ENCODE measurements at regions not wholly inside any gene's neighbourhood (a gene's known extent, or its start where the extent isn't known, plus 50 kb on each side); places are given as distances from the start of the nearest gene placed in this dataset.
"Not testable (repeated sequence)": the region's sequence is repeated elsewhere in the genome, so short reads cannot be mapped to it uniquely, and the experiment has no call there.

DNA sequence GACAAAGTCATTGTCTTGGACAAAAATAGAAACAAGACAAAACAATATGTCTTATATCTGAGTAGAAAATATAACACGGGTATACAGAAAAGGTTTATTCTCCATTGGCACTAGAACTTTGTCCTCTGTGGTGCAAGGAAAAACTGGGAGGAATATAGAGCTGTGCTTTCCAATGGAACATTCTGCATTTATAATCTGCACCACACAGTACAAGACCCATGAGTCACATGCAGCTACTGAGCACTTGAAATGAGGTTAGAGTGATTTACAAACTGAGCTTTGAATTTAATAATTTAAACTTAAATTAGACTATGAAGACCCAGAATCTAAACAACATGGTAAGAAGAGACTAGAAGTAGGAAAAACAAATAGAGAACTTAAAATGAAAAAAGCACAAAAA, 86.1 kb downstream of the RAP2A start:
- DNase-seq = no peak

DNA sequence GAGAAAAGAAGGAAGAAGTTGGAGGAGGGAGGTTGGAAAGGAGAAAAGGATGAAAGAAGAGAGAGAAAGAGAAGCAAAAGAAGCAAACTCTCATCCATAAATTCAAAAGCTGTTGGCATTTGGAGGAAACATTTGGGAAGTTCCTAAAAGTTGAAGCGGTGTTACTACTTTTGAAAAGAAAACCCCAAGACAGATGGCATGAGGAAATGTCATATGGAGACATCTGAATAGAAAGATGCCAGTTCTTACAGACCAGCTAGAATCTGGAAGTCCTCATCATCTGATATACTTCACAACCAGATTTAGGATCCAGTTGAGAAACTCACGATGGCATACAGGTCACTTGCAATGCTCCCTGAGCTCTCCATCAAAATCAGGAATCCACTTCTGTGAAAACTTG, 86.9 kb downstream of the RAP2A start:
- no peak for DNase-seq

DNA sequence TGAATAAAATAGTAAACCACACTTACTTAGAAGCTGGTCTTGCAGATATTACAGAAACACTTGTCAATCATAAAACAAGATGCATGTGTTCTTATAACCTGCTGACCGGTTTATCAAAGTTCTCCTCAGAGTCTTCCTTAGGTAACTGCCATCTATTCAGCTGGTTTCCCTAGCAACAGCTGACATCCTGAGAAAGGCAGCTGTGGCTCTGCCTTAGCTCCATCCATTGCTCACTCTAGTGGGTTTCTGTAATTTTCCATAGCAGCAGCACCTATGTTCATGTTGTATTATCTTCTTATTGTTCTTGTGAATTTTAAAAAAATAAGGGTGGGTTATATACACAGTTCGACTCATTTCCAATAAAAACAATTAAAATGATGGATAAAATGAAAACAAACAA, 87.8 kb downstream of the RAP2A start:
- DNase-seq = no peak

DNA sequence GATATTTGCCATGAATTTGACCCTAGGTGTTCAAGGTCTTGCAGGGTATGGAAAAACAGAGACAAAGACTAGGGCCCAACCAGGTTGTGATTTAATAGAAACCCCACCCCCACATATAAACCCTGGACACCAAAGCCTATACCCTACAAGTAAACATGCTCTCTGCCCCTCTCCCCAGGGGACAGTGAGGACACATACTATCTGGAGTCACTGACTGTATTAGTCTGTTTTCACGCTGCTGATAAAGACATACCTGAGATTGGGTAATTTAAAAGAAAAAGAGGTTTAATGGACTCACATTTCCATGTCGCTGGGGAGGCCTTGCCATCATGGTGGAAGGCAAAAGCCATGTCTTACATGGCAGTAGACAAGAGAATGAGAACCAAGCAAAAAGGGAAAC, 88.3 kb downstream of the RAP2A start:
- no peak for DNase-seq

DNA sequence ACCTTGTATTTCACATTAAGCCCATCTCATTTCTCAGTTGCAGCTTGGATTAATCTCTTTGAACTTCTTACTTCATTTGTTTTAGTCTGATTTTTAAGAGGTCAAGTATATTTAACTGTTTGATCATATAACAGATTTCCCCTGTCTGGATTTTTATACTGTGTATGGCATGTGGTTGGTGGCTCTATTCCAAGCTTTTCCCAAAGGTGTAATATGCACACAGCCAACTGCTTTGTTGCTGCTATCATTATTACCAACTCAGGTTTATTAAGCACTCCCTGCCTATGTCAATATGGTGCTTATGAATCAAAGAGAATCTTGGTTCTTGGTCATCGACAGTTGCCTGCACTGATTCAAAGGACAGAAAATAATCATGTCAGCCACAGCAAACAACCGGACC, 92.6 kb downstream of the RAP2A start:
- no peak for DNase-seq

DNA sequence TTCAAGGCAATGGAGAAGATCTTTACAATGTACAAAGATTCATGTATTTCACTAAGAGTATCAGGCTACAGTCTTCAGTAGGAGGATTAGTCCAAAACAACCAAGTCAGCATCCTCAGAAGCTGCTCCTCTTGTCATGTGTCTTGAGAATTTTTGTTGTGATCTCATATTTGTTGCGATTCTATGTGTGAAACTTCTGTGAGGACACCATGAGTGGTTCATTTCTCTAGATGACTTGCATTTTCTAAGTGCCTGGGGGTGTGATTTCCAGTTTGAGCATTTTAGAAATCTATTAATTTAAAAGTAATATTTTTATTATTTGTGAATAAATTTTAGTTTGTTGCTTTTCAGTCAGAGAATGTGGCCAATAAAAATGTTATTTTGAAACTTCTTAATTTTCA, 94.5 kb downstream of the RAP2A start:
- DNase-seq = no peak

DNA sequence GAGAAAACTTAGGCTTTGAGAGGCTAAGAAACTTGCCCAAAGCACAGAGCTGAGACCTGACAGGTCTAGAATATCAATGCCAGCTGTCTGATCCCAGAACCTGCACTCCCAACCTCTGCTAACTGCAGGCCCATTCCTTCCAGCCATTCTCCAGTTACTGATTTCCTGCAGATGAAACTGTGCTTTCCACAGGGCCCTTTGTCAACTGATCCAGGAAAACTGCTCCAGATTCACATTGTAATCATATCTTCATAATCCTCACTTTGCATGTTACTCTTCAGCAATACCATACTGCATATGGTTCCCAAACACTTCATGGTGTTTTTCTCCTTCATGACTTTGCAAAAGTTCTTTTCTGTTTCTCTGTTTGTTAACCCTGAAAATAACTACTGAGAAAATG, 100.6 kb downstream of the RAP2A start:
- no peak for DNase-seq

DNA sequence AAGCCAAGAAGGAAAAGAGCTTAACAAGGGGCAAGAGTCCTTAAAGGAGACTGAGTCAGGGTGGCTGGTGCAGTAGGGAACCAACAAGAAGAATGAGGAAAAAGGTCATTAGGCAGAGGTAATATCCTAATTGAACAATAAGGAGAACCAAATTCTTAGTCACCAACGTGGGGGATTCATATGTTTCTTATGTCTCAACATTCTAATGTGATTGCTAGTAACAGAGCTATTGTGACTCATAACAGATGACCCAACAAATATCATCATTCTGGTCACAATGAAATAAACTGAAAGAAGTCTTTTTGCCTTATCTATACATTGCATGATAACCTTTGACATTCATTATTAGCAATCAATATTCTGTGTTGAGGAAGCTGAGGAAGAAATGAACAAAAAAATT, 101.6 kb downstream of the RAP2A start:
- DNase-seq = no peak

DNA sequence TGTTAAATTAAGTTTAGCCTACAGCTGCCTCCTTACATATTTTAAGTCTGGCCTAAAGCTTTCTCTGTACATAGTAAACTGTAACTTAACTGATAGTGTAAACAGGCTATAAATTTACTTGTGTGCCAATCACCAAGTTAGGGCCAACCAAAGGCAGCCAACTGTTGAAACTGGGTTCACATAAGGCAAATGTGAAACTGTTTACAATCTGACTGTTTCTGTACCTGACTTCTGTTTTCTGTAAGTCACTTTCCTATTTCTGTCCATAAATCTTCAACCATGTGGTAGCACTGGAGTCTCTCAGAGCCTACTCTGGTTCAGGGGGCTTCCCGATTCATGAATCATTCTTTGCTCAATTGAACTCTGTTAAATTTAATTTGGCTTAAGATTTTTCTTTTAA, 103.1 kb downstream of the RAP2A start:
- DNase-seq = no peak

DNA sequence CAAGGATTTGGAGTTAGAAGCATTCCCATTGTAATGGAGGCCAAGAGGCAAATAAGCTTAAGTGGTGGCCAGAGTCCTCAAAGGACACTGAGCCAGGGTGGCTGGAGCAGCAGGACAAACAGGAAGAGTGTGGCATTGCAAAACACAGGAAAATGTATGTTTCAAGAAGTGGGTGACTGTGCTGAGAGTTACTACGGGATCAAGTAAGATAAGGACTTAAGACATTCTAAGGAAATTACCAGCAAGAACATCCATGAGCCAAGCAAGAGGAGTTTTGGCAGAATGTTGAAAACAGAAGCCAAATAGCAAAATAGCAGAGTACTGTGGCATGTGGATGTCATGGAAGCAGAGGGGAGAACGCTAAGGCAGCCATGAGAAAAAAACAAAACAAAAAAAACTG, 104.2 kb downstream of the RAP2A start:
- no peak for DNase-seq

DNA sequence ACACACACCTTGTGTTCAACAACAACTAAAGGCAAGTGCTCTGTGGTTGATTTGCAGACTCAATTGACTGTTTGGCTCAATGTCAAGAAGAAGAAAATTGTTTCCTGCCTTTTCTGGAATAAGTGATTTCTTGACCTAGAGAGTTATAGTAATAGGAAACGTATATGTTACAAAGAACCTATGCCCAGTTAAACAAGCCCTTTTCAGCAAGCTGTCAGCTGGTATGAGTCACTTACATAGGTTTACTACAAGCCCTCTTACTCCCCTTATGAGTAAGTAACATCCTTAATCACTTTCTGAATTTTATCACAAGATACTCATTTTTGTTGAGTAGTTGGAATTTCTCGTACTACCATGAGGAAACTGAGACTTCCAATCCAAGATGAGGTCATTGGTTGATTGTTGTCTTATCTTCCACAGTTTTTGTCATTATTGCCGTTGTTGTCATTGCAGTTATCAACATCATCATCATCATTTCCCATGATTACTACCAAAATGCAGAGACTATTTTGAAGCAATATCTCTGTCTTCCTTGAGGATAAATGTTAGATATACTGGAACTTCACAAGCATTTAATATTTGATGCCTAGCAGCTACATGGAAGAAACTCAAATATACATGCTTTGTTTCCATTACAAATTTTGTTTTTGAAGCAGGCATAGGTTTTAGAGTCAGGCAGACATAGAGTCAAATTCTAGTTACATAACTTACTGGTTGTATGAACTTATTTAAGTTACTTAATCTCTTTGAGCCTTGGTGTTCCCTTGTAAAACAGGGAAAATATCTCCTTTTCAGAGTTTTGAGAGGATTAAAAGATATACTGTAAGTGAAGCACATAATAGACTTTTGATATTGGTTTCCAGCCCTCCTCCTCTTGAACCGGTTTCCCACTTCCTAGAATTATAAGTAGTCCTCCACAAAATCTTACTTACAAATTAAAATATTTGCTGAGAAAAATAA, 106.0 kb downstream of the RAP2A start:
- DNase-seq = no peak

DNA sequence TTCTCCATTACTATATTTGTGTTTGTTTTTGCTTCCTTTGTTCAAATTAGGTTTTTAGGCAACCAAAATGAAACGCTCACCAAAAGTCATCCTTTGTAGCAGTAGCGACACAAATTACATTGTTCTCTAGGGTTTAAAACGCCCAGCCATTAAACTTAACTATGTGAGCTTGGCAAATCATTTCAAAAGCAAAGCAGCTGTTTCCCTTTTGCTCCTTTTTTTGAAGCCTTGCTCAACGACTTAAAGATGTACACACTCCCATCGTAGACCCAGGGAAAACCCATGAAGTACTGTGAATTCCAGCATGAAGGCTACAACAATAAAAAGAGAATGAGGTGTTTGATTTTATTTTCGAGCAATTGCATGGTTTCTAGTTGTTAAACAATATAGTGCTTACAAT, 106.7 kb downstream of the RAP2A start:
- DNase-seq = no peak

DNA sequence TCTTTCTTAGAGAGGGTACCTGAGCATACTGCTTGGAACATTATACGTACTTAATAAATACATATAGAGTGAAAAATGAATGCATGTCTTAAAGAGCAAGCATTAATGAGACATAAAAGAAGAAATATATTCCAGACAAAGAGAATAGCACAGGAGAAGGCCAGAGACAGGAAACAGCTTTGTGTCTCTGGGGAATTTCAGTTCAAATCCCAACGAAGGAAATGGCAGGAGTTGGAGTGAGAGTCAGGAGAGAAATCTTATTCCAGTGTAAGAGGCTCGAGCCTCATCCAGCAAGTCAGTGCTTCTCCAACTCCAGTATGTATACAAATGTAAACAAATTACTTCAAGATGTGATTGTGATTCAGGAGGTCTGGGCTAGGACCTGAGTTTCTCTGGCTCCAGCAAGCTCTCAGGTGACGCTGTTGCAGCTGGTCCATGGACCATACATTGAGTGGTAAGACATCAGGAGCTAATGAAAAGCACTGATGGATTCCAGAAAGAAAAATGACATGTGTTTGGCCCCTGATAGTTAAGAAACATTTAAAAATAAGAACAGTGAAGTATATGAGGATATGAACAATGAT, 108.2 kb downstream of the RAP2A start:
- DNase-seq = no peak

DNA sequence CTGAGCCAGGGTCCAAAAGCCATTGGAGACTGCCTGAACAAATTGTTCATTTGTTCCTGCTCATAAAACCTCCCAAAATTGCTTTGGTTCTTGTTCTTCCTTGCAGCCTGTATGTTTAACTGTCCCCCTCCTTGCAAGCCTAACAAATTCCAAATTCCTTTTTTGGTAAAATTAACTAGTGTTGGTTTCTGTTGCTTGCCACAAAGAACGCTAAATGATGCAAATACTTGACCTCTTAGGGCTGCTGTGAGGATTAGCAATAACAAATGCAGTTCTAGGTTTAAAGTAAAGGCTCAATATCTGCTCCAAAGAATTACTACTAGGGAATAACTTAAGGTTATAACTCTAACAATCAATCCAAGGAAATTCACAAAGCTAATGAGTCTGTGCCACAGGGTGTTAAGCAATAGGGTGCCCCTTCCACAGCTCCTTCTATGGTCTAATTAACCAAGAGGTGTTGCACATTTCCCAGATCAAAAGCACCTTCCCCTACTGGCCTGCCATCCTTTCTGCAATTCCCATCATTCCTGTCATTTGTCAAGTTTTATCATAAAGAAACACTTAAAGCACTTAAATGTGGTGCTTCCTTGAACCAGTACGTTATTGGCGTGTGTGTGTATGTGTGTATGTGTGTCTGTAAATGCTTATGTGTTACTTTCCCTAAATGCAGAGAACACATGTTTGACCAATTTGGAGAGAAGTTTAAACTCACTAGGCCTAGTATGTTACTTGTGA, 110.2 kb downstream of the RAP2A start:
- no peak for DNase-seq

DNA sequence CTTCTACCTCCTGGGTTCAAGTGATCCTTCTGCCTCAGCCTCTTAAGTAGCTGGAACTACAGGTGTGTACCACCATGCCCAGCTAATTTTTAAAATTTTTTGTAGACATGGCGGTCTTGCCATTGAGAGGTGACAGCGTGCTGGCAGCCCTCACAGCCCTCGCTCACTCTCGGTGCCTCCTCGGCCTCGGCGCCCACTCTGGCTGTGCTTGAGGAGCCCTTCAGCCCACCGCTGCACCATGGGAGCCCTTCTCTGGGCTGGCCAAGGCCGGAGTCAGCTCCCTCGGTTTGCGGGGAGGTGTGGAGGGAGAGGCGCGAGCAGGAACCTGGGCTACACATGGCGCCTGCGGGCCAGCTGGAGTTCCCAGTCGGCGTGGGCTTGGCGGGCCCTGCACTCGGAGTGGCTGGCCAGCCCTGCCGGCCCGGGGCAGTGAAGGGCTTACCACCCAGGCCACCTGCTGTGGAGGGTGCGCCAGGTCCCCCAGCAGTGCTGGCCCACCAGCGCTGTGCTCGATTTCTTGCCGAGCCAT, 111.1 kb downstream of the RAP2A start:
- not testable (repeated sequence) for DNase-seq

DNA sequence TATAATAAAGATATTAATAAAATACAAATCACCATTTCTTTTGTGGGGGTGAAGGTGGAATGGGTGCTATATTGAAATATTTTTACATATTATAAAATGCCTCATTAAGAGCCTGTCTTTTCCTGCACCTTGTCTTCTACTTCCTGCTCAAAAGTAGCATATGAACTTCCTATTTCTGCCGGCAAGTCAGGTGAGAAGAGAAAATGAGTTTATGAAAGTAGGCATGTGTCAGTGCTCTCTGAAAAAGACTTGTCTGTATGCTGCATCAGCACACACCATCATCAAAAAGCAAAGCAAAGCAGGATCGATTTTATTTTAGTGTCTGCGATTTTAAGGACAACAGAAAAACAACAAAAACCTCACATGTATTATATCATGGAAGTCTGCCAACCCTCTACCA, 114.2 kb downstream of the RAP2A start:
- DNase-seq = no peak

DNA sequence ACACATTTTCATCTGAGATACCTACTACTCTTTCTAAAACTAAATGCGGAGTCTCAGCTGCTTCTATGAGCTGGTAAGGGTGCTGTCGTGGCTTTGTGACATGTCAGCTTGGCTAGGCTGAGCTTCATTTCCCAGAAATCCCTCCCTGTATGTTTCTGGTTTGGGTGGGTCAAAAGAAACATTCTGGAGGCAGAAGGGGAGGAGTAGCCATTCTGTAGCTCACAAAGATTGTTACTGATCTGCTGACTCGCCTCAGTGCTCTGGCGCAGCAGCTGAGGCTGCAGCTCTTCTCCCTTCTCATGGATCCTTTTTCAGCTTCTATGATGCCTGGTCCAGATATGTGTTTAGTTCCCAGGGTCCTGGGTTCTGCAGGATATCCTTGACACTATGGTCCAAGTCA, 114.7 kb downstream of the RAP2A start:
- DNase-seq = no peak

DNA sequence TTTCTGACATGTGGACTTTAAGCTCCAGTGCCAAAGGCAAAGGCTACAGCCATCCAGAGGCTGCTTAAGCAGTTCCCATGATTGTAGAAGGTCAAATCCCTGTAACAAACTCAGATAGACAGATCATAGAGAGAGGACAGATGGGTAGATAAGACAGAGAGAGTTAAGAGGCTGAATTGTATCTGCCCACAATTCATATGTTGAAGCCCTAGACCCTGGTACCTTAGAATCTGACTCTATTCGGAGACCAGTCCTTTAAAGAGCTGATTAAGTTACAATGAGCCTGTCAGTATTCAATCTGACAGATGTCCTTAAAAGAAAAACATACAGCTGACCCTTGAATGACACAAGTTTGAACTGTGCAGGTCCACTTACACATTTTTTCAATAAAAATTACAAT, 115.2 kb downstream of the RAP2A start:
- DNase-seq = no peak

DNA sequence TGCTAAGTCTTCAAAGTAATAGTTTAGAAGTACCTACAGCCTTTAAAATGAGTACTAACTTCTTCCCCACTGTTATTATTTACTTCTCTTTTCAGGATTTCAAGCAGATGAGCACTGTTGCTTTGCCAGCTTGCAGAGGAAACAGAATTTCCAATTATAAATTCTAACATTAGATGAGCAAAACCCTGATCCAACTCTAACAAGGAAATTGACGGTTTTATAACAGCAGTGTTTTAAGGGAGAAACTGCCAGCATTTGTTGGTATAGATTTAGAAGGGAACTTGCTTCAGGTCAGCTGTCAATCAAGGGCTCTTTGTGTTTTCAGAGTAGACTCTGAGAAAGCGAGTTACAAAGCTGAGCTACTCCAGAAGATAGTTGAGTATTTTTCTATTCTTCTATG, 120.5 kb downstream of the RAP2A start:
- DNase-seq = no peak

DNA sequence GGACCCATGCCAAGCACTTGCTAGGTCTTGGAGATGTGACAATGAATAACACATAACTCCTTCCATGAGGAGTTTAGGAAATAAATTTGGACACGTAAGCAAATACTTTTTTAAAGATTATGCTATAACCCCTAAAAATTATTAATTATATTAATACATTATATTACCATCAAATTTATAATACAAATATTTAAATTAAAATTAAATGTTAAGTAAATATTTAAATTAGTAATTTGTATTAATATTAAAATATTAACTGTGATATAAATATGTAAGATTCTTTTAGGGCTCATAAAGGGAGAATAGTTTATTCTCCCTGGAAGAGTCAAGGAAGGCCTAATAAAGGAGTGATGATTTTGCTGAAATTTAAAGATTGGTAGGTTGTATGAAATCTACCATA, 121.1 kb downstream of the RAP2A start:
- no peak for DNase-seq

DNA sequence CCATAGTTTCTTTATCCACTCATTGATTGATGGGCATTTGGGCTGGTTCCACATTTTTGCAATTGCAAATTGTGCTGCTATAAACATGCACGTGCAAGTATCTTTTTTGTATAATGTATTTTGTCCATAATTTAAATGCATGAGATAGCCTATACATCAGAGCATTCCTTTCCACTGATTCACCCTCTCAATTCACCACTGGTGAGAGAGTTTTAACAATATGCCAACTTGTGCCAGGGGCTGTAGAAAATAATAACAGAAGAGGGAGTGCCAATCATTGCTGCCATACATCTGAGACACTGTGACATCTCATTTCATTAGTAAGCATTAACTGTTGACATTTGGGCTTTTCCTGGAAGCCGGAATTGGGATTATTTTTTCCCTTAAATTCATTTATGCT, 125.1 kb downstream of the RAP2A start:
- DNase-seq = no peak

DNA sequence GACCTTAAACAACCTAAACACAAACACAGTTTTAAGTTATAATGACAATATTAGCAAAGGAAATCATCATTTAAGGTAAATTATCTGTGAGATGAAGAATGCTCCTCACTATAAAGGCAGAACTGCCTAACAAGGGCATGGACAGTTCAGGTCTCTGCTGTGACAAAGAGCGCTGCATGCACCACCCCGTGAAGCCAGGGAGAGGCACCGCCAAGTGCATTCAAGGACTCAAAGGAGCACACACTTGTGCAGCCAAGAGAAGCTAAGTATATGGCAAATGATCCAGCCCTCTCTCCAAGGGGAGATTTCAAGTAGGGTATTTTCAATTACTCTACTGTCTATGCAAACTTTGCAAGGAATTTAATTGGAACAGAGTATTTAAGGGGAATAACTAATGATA, 126.0 kb downstream of the RAP2A start:
- no peak for DNase-seq

DNA sequence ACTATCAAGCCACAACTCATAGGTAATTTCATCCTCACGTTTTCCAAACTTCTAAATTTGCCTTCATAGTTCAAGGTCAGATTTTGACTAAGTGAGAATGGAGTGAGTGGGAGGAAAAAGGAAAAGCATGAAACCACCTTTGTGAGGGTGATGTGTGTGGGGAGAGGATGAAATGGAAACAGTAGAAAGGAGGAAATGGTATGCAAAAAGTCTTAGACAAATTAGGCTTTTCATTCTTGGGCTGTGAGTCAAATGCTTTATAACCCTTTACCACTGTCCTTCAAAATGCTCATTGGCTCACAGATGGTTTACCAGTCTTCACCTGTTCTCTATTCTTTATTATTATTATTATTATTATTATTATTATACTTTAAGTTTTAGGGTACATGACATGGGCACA, 127.2 kb downstream of the RAP2A start:
- no peak for DNase-seq

Data from right kidney (tissue), 1 donor.